AG04450 (cell line): ENCODE measurements at regions not wholly inside any gene's neighbourhood (a gene's known extent, or its start where the extent isn't known, plus 50 kb on each side); places are given as distances from the start of the nearest gene placed in this dataset.

Experiments used
- CTCF ChIA-PET: fragments of 300-600, 350-600 bp; formaldehyde crosslinking; extraction: SDS; loops from one replicate; lab custom pipeline; 2022; ENCODE audit warnings: antibody characterized with exemption, inconsistent platforms; lab: Charles Lee
- POLR2A ChIA-PET: fragments of 350-600 bp; formaldehyde crosslinking; extraction: SDS; loops from one replicate; lab custom pipeline; 2021; ENCODE audit warnings: antibody characterized with exemption, inconsistent platforms; lab: Yijun Ruan, JAX
- DNase-seq: peaks from one replicate; pipeline ENCODE4 v3.0.0-alpha.2; 2011; ENCODE audit warnings: low read depth, low spot score
- H3K27ac ChIP-seq: one replicate; pipeline ENCODE4 v1.5.1; 2012; ENCODE audit warnings: low read depth, low read length, control low read depth
- H3K27me3 ChIP-seq: one replicate; pipeline ENCODE4 v1.6.0; 2012; ENCODE audit warnings: low read length; ENCODE audit not compliant: control insufficient read depth, insufficient read depth
- H3K4me3 ChIP-seq: 2 replicates; pipeline ENCODE4 v1.5.1; 2011; ENCODE audit warnings: mild to moderate bottlenecking, low read depth, low read length, control low read depth
- H3K9me3 ChIP-seq: 2 replicates; pipeline ENCODE4 v1.5.1; 2012; ENCODE audit warnings: low read length; ENCODE audit not compliant: control insufficient read depth, insufficient read depth
- TF ChIP-seq, protein P1 (sequence below): IDR thresholded peaks from 2 replicates; pipeline ENCODE4 v1.5.1; 2011; ENCODE audit warnings: low read depth, low read length, control low read depth, inconsistent platforms

DNA sequence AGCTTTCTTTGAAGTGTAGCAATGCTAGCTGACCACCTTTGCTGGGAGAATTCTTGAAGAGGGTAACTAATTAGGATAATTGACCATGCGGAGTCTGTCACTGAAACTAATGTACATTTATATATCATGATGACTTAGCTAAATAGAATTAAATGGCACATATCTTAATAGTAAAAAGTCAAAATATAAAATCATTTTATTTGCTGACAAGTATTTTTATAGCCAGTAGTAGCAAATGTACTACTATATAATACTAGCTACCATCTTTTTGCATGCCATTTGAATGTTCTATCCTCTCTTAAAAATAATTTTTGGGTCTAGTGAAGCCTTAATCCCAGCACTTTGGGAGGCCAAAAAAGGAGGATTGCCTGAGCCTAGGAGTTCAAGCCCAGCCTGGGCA is 605.8 kb upstream of the COX7C start:
- H3K4me3 ChIP-seq = no peak overlapping the region
- no peaks in the 10 kb centered on the region for H3K27me3 ChIP-seq
- no peak overlapping the region for H3K27ac ChIP-seq
- TF ChIP-seq, protein P1, sequence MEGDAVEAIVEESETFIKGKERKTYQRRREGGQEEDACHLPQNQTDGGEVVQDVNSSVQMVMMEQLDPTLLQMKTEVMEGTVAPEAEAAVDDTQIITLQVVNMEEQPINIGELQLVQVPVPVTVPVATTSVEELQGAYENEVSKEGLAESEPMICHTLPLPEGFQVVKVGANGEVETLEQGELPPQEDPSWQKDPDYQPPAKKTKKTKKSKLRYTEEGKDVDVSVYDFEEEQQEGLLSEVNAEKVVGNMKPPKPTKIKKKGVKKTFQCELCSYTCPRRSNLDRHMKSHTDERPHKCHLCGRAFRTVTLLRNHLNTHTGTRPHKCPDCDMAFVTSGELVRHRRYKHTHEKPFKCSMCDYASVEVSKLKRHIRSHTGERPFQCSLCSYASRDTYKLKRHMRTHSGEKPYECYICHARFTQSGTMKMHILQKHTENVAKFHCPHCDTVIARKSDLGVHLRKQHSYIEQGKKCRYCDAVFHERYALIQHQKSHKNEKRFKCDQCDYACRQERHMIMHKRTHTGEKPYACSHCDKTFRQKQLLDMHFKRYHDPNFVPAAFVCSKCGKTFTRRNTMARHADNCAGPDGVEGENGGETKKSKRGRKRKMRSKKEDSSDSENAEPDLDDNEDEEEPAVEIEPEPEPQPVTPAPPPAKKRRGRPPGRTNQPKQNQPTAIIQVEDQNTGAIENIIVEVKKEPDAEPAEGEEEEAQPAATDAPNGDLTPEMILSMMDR = no peak
- H3K9me3 ChIP-seq = peaks cover 18% of the 10 kb centered on the region
- DNase-seq = no peak
- POLR2A ChIA-PET = no interaction called here
- CTCF ChIA-PET = interaction anchor here (0.7 kb wide), 1 partner anchor 381 kb away, joined by 4 read pairs; no protein-coding TSS in a partner anchor

GRCh38 chr5:86029308-86029707 is 588.4 kb upstream of the COX7C start:
- no peak for DNase-seq
- Histone ChIP-seq H3K9me3 (peaks cover 3% of the 10 kb centered on the region; the same call in 1 of the 2 replicates), H3K27me3 (no peaks in the 10 kb centered on the region), H3K4me3 (no peak overlapping the region), H3K27ac (no peak overlapping the region)
- ChIA-PET POLR2A (no interaction called here), CTCF (no interaction called here)
- TF ChIP-seq, protein P1 = no peak

DNA sequence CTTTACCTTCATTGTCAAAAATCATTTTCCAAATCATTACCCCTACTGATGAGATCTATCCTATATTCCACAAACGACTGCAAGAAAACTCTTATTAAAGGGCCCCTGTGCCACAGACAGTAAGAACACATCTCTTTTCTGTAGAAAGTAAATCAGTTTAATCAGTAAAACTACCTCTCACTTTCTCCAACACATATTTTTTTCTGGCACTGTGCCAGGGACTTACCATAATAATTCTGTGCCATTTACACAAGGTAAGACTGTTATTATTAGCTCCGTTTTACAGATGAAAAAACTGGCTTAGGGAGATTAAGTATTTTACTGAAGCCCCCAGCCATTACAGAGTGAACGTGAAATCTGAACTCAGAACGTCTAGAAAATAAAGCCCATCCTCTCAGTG is 587.0 kb upstream of the COX7C start:
- peaks cover 3% of the 10 kb centered on the region; the same call in 1 of the 2 replicates for H3K9me3 ChIP-seq
- CTCF ChIA-PET = no interaction called here
- H3K4me3 ChIP-seq = no peak overlapping the region
- TF ChIP-seq, protein P1 = no peak
- no peaks in the 10 kb centered on the region for H3K27me3 ChIP-seq
- no peak overlapping the region for H3K27ac ChIP-seq
- POLR2A ChIA-PET = no interaction called here
- DNase-seq = no peak

DNA sequence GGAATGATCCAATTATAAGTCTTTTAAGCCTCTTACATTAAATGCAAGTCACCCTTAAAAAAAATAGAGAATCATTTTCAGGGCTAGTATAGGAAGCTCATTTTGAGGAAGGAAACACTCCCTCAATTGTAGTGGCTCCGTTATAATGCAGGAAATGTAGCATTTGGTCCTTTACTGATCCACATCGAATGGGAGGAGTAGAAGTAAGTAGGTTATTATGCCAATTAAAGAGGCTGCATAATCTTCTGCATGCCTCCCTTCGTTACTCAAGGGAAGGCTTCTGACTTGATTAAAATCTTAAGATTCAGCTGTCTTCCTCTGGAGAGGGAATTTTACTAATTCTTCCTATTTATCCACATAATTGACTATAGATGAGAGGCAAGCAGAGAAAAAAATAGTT is 579.2 kb upstream of the COX7C start:
- TF ChIP-seq, protein P1 = no peak
- Histone ChIP-seq H3K27me3 (no peaks in the 10 kb centered on the region), H3K9me3 (peaks cover 5% of the 10 kb centered on the region), H3K27ac (no peak overlapping the region), H3K4me3 (no peak overlapping the region)
- DNase-seq = no peak
- CTCF ChIA-PET = no interaction called here
- POLR2A ChIA-PET = no interaction called here

GRCh38 chr5:86039351-86039750 is 578.4 kb upstream of the COX7C start:
- no peak overlapping the region for H3K27ac ChIP-seq
- H3K9me3 ChIP-seq = peaks cover 5% of the 10 kb centered on the region
- H3K4me3 ChIP-seq = no peak overlapping the region
- no peak for DNase-seq
- ChIA-PET POLR2A (no interaction called here), CTCF (no interaction called here)
- H3K27me3 ChIP-seq = no peaks in the 10 kb centered on the region
- TF ChIP-seq, protein P1 = no peak
